HAP-1 (cell line): ENCODE measurements at regions not wholly inside any gene's neighbourhood (a gene's known extent, or its start where the extent isn't known, plus 50 kb on each side); places are given as distances from the start of the nearest gene placed in this dataset.

Experiments used
- DNase-seq, 2 experiments: peaks; one replicate each; pipeline ENCODE4 v3.0.0-alpha.2; 2016 to 2020; ENCODE audit warnings: low spot score in 2 of 2
- H3K27me3 ChIP-seq: fragments of 250-450 bp; sonication (Bioruptor Pico); 2 replicates; pipeline ENCODE4 v1.5.1; 2020; ENCODE audit warnings: low read depth, mild to moderate bottlenecking, moderate library complexity
- H3K36me3 ChIP-seq: fragments of 250-450 bp; sonication (Bioruptor Pico); replicated peaks from 2 replicates; pipeline ENCODE4 v1.5.1; 2020; ENCODE audit warnings: mild to moderate bottlenecking
- H3K4me1 ChIP-seq: fragments of 250-450 bp; sonication (Bioruptor Pico); 2 replicates; pipeline ENCODE4 v1.5.1; 2020; ENCODE audit warnings: mild to moderate bottlenecking
- H3K4me3 ChIP-seq: fragments of 250-450 bp; sonication (Bioruptor Pico); 2 replicates; pipeline ENCODE4 v1.5.1; 2020; ENCODE audit warnings: mild to moderate bottlenecking, moderate library complexity
- H3K9me3 ChIP-seq: fragments of 250-450 bp; sonication (Bioruptor Pico); 2 replicates; pipeline ENCODE4 v1.5.1; 2020; ENCODE audit warnings: mild to moderate bottlenecking, moderate library complexity
- in situ Hi-C: fragments of 300-500 bp; cut with MboI; formaldehyde crosslinking; loops from 3 replicates; pipeline ENCODE4 v1.14.3; 2020; ENCODE audit warnings: low sequenced_read_pairs, inconsistent platforms, mixed read lengths

- 0 out of 2 replicates have a peak, but pooled peaks cover 3% of the 10 kb centered on the region for H3K36me3 ChIP-seq
- in situ Hi-C loops = no loop called here
Observed at GRCh38 chr2:120995152-120995551, 259.5 kb downstream of the GLI2 start.

GRCh38 chr2:120995656-120996190, 260.1 kb downstream of the GLI2 start:
- Histone ChIP-seq H3K9me3 (no peaks in the 10 kb centered on the region), H3K4me1 (no peaks in the 10 kb centered on the region), H3K27me3 (no peaks in the 10 kb centered on the region), H3K4me3 (no peak overlapping the region), H3K36me3 (0 out of 2 replicates have a peak, but pooled peaks cover 3% of the 10 kb centered on the region)
- in situ Hi-C loops = no loop called here
- no peak for DNase-seq

More at GRCh38 chr2:120995152-120995551, 259.5 kb downstream of the GLI2 start:
- no peak for DNase-seq
- Histone ChIP-seq H3K4me1 (no peaks in the 10 kb centered on the region), H3K9me3 (no peaks in the 10 kb centered on the region), H3K4me3 (no peak overlapping the region), H3K27me3 (no peaks in the 10 kb centered on the region)

GRCh38 chr2:120999377-121000097, 263.9 kb downstream of the GLI2 start:
- no peaks in the 10 kb centered on the region for H3K36me3 ChIP-seq
- no peaks in the 10 kb centered on the region for H3K27me3 ChIP-seq
- DNase-seq = no peak
- in situ Hi-C loops = no loop called here
- H3K9me3 ChIP-seq = no peaks in the 10 kb centered on the region
- H3K4me1 ChIP-seq = no peaks in the 10 kb centered on the region
- no peak overlapping the region for H3K4me3 ChIP-seq

- in situ Hi-C loops = no loop called here
- no peaks in the 10 kb centered on the region for H3K27me3 ChIP-seq
- no peak overlapping the region for H3K4me3 ChIP-seq
- no peak for DNase-seq
- H3K36me3 ChIP-seq = no peaks in the 10 kb centered on the region
- no peaks in the 10 kb centered on the region for H3K9me3 ChIP-seq
- no peaks in the 10 kb centered on the region for H3K4me1 ChIP-seq
Observed at GRCh38 chr2:121000804-121001203, 265.1 kb downstream of the GLI2 start.

GRCh38 chr2:121001641-121002040, 266.0 kb downstream of the GLI2 start:
- in situ Hi-C loops = no loop called here
- no peaks in the 10 kb centered on the region for H3K27me3 ChIP-seq
- no peak for DNase-seq
- H3K4me1 ChIP-seq = no peaks in the 10 kb centered on the region
- H3K9me3 ChIP-seq = no peaks in the 10 kb centered on the region
- H3K4me3 ChIP-seq = no peak overlapping the region
- H3K36me3 ChIP-seq = no peaks in the 10 kb centered on the region

GRCh38 chr2:121002597-121002996, 266.9 kb downstream of the GLI2 start:
- in situ Hi-C loops = no loop called here
- H3K4me1 ChIP-seq = no peaks in the 10 kb centered on the region
- H3K36me3 ChIP-seq = no peaks in the 10 kb centered on the region
- no peaks in the 10 kb centered on the region for H3K27me3 ChIP-seq
- no peaks in the 10 kb centered on the region for H3K9me3 ChIP-seq
- no peak for DNase-seq
- no peak overlapping the region for H3K4me3 ChIP-seq

GRCh38 chr2:121003391-121003790, 267.7 kb downstream of the GLI2 start:
- no peak for DNase-seq
- no peaks in the 10 kb centered on the region for H3K9me3 ChIP-seq
- no peak overlapping the region for H3K4me3 ChIP-seq
- no peaks in the 10 kb centered on the region; the same call in 1 of the 2 replicates for H3K27me3 ChIP-seq
- in situ Hi-C loops = no loop called here
- H3K36me3 ChIP-seq = no peaks in the 10 kb centered on the region
- no peaks in the 10 kb centered on the region for H3K4me1 ChIP-seq

GRCh38 chr2:121004359-121004758, 268.7 kb downstream of the GLI2 start:
- Histone ChIP-seq H3K4me3 (no peak overlapping the region), H3K36me3 (no peaks in the 10 kb centered on the region), H3K4me1 (no peaks in the 10 kb centered on the region), H3K27me3 (no peaks in the 10 kb centered on the region; the same call in 1 of the 2 replicates), H3K9me3 (no peaks in the 10 kb centered on the region)
- no peak for DNase-seq
- in situ Hi-C loops = no loop called here

GRCh38 chr2:121004950-121005349, 269.3 kb downstream of the GLI2 start:
- no peaks in the 10 kb centered on the region for H3K36me3 ChIP-seq
- no peaks in the 10 kb centered on the region; the same call in 1 of the 2 replicates for H3K27me3 ChIP-seq
- no peak for DNase-seq
- H3K4me1 ChIP-seq = no peaks in the 10 kb centered on the region
- H3K9me3 ChIP-seq = no peaks in the 10 kb centered on the region
- no peak overlapping the region for H3K4me3 ChIP-seq
- in situ Hi-C loops = no loop called here

- Histone ChIP-seq H3K4me3 (no peak overlapping the region), H3K4me1 (no peaks in the 10 kb centered on the region)
- in situ Hi-C loops = no loop called here
Observed at GRCh38 chr2:121005453-121005852, 269.8 kb downstream of the GLI2 start.

GRCh38 chr2:121006743-121007489, 271.2 kb downstream of the GLI2 start:
- in situ Hi-C loops = no loop called here

More at GRCh38 chr2:121005453-121005852, 269.8 kb downstream of the GLI2 start:
- H3K36me3 ChIP-seq = no peaks in the 10 kb centered on the region
- no peak for DNase-seq
- H3K27me3 ChIP-seq = no peaks in the 10 kb centered on the region; the same call in 1 of the 2 replicates
- no peaks in the 10 kb centered on the region for H3K9me3 ChIP-seq

GRCh38 chr2:121007490-121007853, 271.8 kb downstream of the GLI2 start:
- Histone ChIP-seq H3K27me3 (no peaks in the 10 kb centered on the region; the same call in 1 of the 2 replicates), H3K36me3 (no peaks in the 10 kb centered on the region), H3K4me3 (no peak overlapping the region), H3K4me1 (no peaks in the 10 kb centered on the region), H3K9me3 (0 out of 2 replicates have a peak, but pooled peaks cover 3% of the 10 kb centered on the region)
- no peak for DNase-seq
- in situ Hi-C loops = no loop called here

More at GRCh38 chr2:121006743-121007489, 271.2 kb downstream of the GLI2 start:
- no peaks in the 10 kb centered on the region; the same call in 1 of the 2 replicates for H3K27me3 ChIP-seq
- DNase-seq = no peak
- no peaks in the 10 kb centered on the region for H3K4me1 ChIP-seq
- no peaks in the 10 kb centered on the region for H3K36me3 ChIP-seq
- H3K4me3 ChIP-seq = no peak overlapping the region
- 0 out of 2 replicates have a peak, but pooled peaks cover 3% of the 10 kb centered on the region for H3K9me3 ChIP-seq

GRCh38 chr2:121008975-121009374, 273.3 kb downstream of the GLI2 start:
- no peaks in the 10 kb centered on the region for H3K36me3 ChIP-seq
- peaks cover 2% of the 10 kb centered on the region; the same call in 1 of the 2 replicates for H3K27me3 ChIP-seq
- no peak overlapping the region for H3K4me3 ChIP-seq
- DNase-seq = peak in 1 of 2 experiments; percentile 61
- in situ Hi-C loops = no loop called here
- H3K9me3 ChIP-seq = 0 out of 2 replicates have a peak, but pooled peaks cover 3% of the 10 kb centered on the region
- no peaks in the 10 kb centered on the region for H3K4me1 ChIP-seq

- no peaks in the 10 kb centered on the region for H3K4me1 ChIP-seq
- H3K36me3 ChIP-seq = no peaks in the 10 kb centered on the region
- H3K27me3 ChIP-seq = peaks cover 2% of the 10 kb centered on the region; the same call in 1 of the 2 replicates
- no peak for DNase-seq
- in situ Hi-C loops = no loop called here
- 0 out of 2 replicates have a peak, but pooled peaks cover 3% of the 10 kb centered on the region for H3K9me3 ChIP-seq
- H3K4me3 ChIP-seq = no peak overlapping the region
Observed at GRCh38 chr2:121010998-121011397, 274.0 kb downstream of the TFCP2L1 start.
